A673 (cell line): ENCODE measurements at regions not wholly inside any gene's neighbourhood (a gene's known extent, or its start where the extent isn't known, plus 50 kb on each side); places are given as distances from the start of the nearest gene placed in this dataset.

Source experiments
- CTCF ChIP-seq: fragments of 300-800, 200-600 bp; sonication (generic); conservative IDR thresholded peaks from 2 replicates; pipeline ENCODE4 v1.5.1; 2017; ENCODE audit warnings: low read depth, mild to moderate bottlenecking, antibody characterized with exemption, low read length, moderate library complexity, mixed read lengths
- EZH2 ChIP-seq: fragments of 200-600 bp; sonication (generic); IDR thresholded peaks from 2 replicates; pipeline ENCODE4 v1.6.1; 2017; ENCODE audit warnings: borderline replicate concordance, low read depth, mild to moderate bottlenecking, mixed read lengths, antibody characterized with exemption, low read length; ENCODE audit not compliant: poor library complexity, severe bottlenecking

- TF ChIP-seq CTCF (no peak), EZH2 (no peak)
Observed at GRCh38 chr12:90712671-90713070, 242.3 kb downstream of the CCER1 start.
